CD14-positive monocyte (primary cell): ENCODE measurements at regions not wholly inside any gene's neighbourhood (a gene's known extent, or its start where the extent isn't known, plus 50 kb on each side); places are given as distances from the start of the nearest gene placed in this dataset.

Experiments used
- DNase-seq, 3 donors: peaks; one replicate each; pipeline ENCODE4 v3.0.0-alpha.2; 2011 to 2022
- H2AFZ ChIP-seq: 2 replicates; pipeline ENCODE4 v1.6.0; 2012; ENCODE audit warnings: mild to moderate bottlenecking, low read depth, low read length, inconsistent platforms; ENCODE audit not compliant: insufficient read depth, poor library complexity, severe bottlenecking
- H3K27ac ChIP-seq, 2 donors: 1 replicate in 1 of 2; 2 replicates in 1 of 2; pipeline ENCODE4 v1.5.1; 2012 to 2013; ENCODE audit warnings: low read length in 2 of 2, control low read depth in 1 of 2, inconsistent platforms in 1 of 2, low read depth in 1 of 2, mild to moderate bottlenecking in 1 of 2
- H3K27me3 ChIP-seq, 2 donors: one replicate each; pipeline versions ENCODE4 v1.6.0 to v1.6.1; 2011 to 2013; ENCODE audit warnings: low read length in 2 of 2; ENCODE audit not compliant: control insufficient read depth in 2 of 2, insufficient read depth in 2 of 2
- H3K36me3 ChIP-seq, 2 donors: replicated peaks in 1 of 2; 1 replicate in 1 of 2; 2 replicates in 1 of 2; pipeline versions ENCODE4 v1.5.1 to v1.6.1; 2012 to 2013; ENCODE audit warnings: low read length in 2 of 2, control low read depth in 1 of 2, inconsistent platforms in 1 of 2, mild to moderate bottlenecking in 1 of 2; ENCODE audit not compliant: insufficient read depth in 2 of 2, control insufficient read depth in 1 of 2
- H3K4me1 ChIP-seq, 2 donors: 1 replicate in 1 of 2; 2 replicates in 1 of 2; pipeline versions ENCODE4 v1.5.1 to v1.6.1; 2012 to 2013; ENCODE audit warnings: low read length in 2 of 2, control low read depth in 1 of 2, inconsistent platforms in 1 of 2, mild to moderate bottlenecking in 1 of 2, moderate library complexity in 1 of 2; ENCODE audit not compliant: insufficient read depth in 2 of 2, control insufficient read depth in 1 of 2
- H3K4me2 ChIP-seq: replicated peaks from 2 replicates; pipeline ENCODE3; 2012; ENCODE audit warnings: low read length, moderate library complexity, mild to moderate bottlenecking; ENCODE audit not compliant: poor library complexity, severe bottlenecking; ENCODE audit errors: extremely low read depth
- H3K4me3 ChIP-seq, 3 experiments: fragments of 200-600 bp in 1 of 3; sonication (generic) in 1 of 3; replicated peaks in 1 of 3; 1 replicate in 2 of 3; 2 replicates in 1 of 3; pipeline ENCODE4 v1.5.1; 2011 to 2013; ENCODE audit warnings: low read length in 3 of 3, mild to moderate bottlenecking in 3 of 3, control low read depth in 2 of 3, low read depth in 2 of 3, inconsistent platforms in 1 of 3, moderate library complexity in 1 of 3
- H3K79me2 ChIP-seq: 2 replicates; pipeline ENCODE4 v1.6.0; 2012; ENCODE audit warnings: mild to moderate bottlenecking, control low read depth, inconsistent platforms, low read length, moderate library complexity; ENCODE audit not compliant: insufficient read depth
- H3K9ac ChIP-seq: 2 replicates; pipeline ENCODE4 v1.6.0; 2017; ENCODE audit warnings: low read length, mild to moderate bottlenecking; ENCODE audit not compliant: insufficient read depth, poor library complexity, severe bottlenecking
- H3K9me3 ChIP-seq, 2 donors: replicated peaks in 1 of 2; 1 replicate in 1 of 2; 2 replicates in 1 of 2; pipeline versions ENCODE4 v1.5.1 to v1.6.1; 2012 to 2013; ENCODE audit warnings: low read length in 2 of 2, control low read depth in 1 of 2; ENCODE audit not compliant: control insufficient read depth in 1 of 2, insufficient read depth in 1 of 2
- H4K20me1 ChIP-seq: 2 replicates; pipeline ENCODE4 v1.6.0; 2012; ENCODE audit warnings: mild to moderate bottlenecking, low read length, control low read depth, moderate library complexity; ENCODE audit not compliant: insufficient read depth
- H3K27ac Mint-ChIP-seq, 7 donors: one replicate each; pipeline ENCODE4 v1.8.0; 2020; ENCODE audit warnings: mild to moderate bottlenecking in 7 of 7, mixed read lengths in 7 of 7, moderate library complexity in 6 of 7, inconsistent platforms in 2 of 7
- H3K27me3 Mint-ChIP-seq, 3 donors: one replicate each; pipeline ENCODE4 v1.8.0; 2021 to 2022; ENCODE audit warnings: low read depth in 3 of 3, mild to moderate bottlenecking in 3 of 3, mixed read lengths in 3 of 3, moderate library complexity in 3 of 3, inconsistent platforms in 1 of 3
- H3K36me3 Mint-ChIP-seq, 2 donors: one replicate each; pipeline ENCODE4 v1.8.0; 2020; ENCODE audit warnings: mixed read lengths in 2 of 2, inconsistent platforms in 1 of 2, mild to moderate bottlenecking in 1 of 2
- H3K4me1 Mint-ChIP-seq: one replicate; pipeline ENCODE4 v1.8.0; 2020; ENCODE audit warnings: mild to moderate bottlenecking, mixed read lengths
- H3K4me3 Mint-ChIP-seq, 2 donors: one replicate each; pipeline ENCODE4 v1.8.0; 2020; ENCODE audit warnings: mild to moderate bottlenecking in 2 of 2, mixed read lengths in 2 of 2, moderate library complexity in 1 of 2
- H3K9me3 Mint-ChIP-seq, 7 donors: one replicate each; pipeline ENCODE4 v1.8.0; 2020 to 2022; ENCODE audit warnings: mixed read lengths in 7 of 7, mild to moderate bottlenecking in 6 of 7, moderate library complexity in 6 of 7, inconsistent platforms in 2 of 7
- WGBS: methylation state at CpG from one replicate; pipeline ENCODE4 v1.1.5; 2013; ENCODE audit warnings: missing lambda C conversion rate; ENCODE audit not compliant: insufficient coverage; 5-methylcytosine and 5-hydroxymethylcytosine counted together
- intact Hi-C, 2 donors: fragments of 100-400 bp; cut with micrococcal nuclease; formaldehyde crosslinking; loops; one replicate each; pipeline versions ENCODE4 v1.15.0 to v1.15.1; 2023
- TF ChIP-seq, protein P1 (sequence below): fragments of 200-600 bp; IDR thresholded peaks from one replicate; pipeline ENCODE4 v1.8.0; 2022; ENCODE audit warnings: antibody characterized with exemption, mild to moderate bottlenecking

GRCh38 chr22:49208768-49209252 lies 618.9 kb downstream of the BRD1 start:
- H4K20me1 ChIP-seq = no peaks in the 10 kb centered on the region
- no peaks in the 10 kb centered on the region for H3K27me3 ChIP-seq
- H3K36me3 ChIP-seq = no peaks in the 10 kb centered on the region
- Mint-ChIP-seq H3K4me3 (no peak overlapping the region), H3K27ac (no peak overlapping the region), H3K27me3 (peaks cover 0 to 2% (median 0%) of the 10 kb centered on the region in 3 donors), H3K36me3 (no peaks in the 10 kb centered on the region), H3K9me3 (peaks cover 0 to 5% (median 2%) of the 10 kb centered on the region in 7 donors), H3K4me1 (no peaks in the 10 kb centered on the region)
- intact Hi-C loops = no loop called here
- no peaks in the 10 kb centered on the region for H3K79me2 ChIP-seq
- 54% methylated on average over 11 of the region's 15 CpGs for WGBS
- no peaks in the 10 kb centered on the region for H3K9me3 ChIP-seq
- TF ChIP-seq, protein P1, sequence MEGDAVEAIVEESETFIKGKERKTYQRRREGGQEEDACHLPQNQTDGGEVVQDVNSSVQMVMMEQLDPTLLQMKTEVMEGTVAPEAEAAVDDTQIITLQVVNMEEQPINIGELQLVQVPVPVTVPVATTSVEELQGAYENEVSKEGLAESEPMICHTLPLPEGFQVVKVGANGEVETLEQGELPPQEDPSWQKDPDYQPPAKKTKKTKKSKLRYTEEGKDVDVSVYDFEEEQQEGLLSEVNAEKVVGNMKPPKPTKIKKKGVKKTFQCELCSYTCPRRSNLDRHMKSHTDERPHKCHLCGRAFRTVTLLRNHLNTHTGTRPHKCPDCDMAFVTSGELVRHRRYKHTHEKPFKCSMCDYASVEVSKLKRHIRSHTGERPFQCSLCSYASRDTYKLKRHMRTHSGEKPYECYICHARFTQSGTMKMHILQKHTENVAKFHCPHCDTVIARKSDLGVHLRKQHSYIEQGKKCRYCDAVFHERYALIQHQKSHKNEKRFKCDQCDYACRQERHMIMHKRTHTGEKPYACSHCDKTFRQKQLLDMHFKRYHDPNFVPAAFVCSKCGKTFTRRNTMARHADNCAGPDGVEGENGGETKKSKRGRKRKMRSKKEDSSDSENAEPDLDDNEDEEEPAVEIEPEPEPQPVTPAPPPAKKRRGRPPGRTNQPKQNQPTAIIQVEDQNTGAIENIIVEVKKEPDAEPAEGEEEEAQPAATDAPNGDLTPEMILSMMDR = no peak
- H3K4me1 ChIP-seq = no peaks in the 10 kb centered on the region
- no peak overlapping the region for H3K4me2 ChIP-seq
- no peak overlapping the region for H2AFZ ChIP-seq
- H3K9ac ChIP-seq = no peak overlapping the region
- DNase-seq = no peak
- no peak overlapping the region for H3K27ac ChIP-seq
- H3K4me3 ChIP-seq = no peak overlapping the region

DNA sequence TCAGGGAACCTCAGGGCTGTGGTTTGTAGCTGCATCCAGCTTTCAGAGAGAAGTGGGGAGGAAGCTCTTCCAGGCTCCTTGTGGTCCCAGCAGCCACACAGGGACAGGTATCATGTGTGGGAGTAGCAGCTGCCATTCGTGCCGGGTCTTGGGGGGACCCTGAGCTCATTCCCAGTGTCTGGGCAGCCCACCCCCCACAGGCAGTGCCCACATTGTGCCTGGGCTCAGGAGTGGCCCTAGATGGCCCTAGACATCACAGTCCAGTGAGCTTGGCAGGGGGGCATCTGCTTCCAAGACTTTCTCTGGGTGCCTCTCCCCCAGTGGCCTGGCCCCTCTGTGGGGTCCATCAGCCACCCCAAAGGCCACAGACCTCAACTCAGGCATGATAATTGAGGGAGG lies 619.7 kb downstream of the BRD1 start:
- TF ChIP-seq, protein P1 = no peak
- no peak for DNase-seq

More for the DNA sequence above, 619.7 kb downstream of the BRD1 start:
- 76% methylated on average over 2 of the region's 2 CpGs for WGBS
- Histone ChIP-seq H2AFZ (no peak overlapping the region), H3K4me1 (no peaks in the 10 kb centered on the region), H3K4me3 (no peak overlapping the region), H3K27ac (no peak overlapping the region), H3K79me2 (no peaks in the 10 kb centered on the region), H3K9ac (no peak overlapping the region), H4K20me1 (no peaks in the 10 kb centered on the region), H3K9me3 (no peaks in the 10 kb centered on the region), H3K27me3 (no peaks in the 10 kb centered on the region), H3K4me2 (no peak overlapping the region), H3K36me3 (no peaks in the 10 kb centered on the region)
- intact Hi-C loops = no loop called here
- peaks cover 0 to 4% (median 2%) of the 10 kb centered on the region in 7 donors for H3K9me3 Mint-ChIP-seq
- no peak overlapping the region for H3K4me3 Mint-ChIP-seq
- no peak overlapping the region for H3K27ac Mint-ChIP-seq
- H3K36me3 Mint-ChIP-seq = no peaks in the 10 kb centered on the region
- H3K27me3 Mint-ChIP-seq = peaks cover 0 to 3% (median 2%) of the 10 kb centered on the region in 3 donors
- H3K4me1 Mint-ChIP-seq = no peaks in the 10 kb centered on the region
